GM21825 (cell line): ENCODE measurements at regions not wholly inside any gene's neighbourhood (a gene's known extent, or its start where the extent isn't known, plus 50 kb on each side); places are given as distances from the start of the nearest gene placed in this dataset.
"Not testable (repeated sequence)": the region's sequence is repeated elsewhere in the genome, so short reads cannot be mapped to it uniquely, and the experiment has no call there.

Experiments
- ATAC-seq: cut with Tn5 transposase; IDR thresholded peaks from one replicate; pipeline ENCODE4 v1.9.1; 2021; ENCODE audit warnings: mild to moderate bottlenecking, moderate library complexity; ENCODE audit not compliant: unreplicated experiment

- ATAC-seq = no peak
These were observed 432.7 kb upstream of the SMIM21 start for GRCh38 chr18:75860166-75860565.

- no peak for ATAC-seq
These were observed 432.0 kb upstream of the SMIM21 start for GRCh38 chr18:75859533-75859932.

GRCh38 chr18:75858754-75859153 is 431.3 kb upstream of the SMIM21 start:
- no peak for ATAC-seq

- no peak for ATAC-seq
These were observed 430.1 kb upstream of the SMIM21 start for GRCh38 chr18:75857558-75857957.

GRCh38 chr18:75854808-75855207 is 427.3 kb upstream of the SMIM21 start:
- no peak for ATAC-seq

GRCh38 chr18:75854174-75854573 is 426.7 kb upstream of the SMIM21 start:
- no peak for ATAC-seq

GRCh38 chr18:75846321-75846720 is 418.8 kb upstream of the SMIM21 start:
- no peak for ATAC-seq

GRCh38 chr18:75845413-75845812 is 417.9 kb upstream of the SMIM21 start:
- ATAC-seq = no peak

GRCh38 chr18:75844146-75844545 is 416.6 kb upstream of the SMIM21 start:
- no peak for ATAC-seq

GRCh38 chr18:75840131-75840530 is 412.6 kb upstream of the SMIM21 start:
- no peak for ATAC-seq

GRCh38 chr18:75839686-75840085 is 412.2 kb upstream of the SMIM21 start:
- ATAC-seq = not testable (repeated sequence)

GRCh38 chr18:75839041-75839440 is 411.5 kb upstream of the SMIM21 start:
- no peak for ATAC-seq

- ATAC-seq = no peak
These were observed 409.8 kb upstream of the SMIM21 start for GRCh38 chr18:75837316-75837715.

GRCh38 chr18:75836516-75836915 is 409.0 kb upstream of the SMIM21 start:
- ATAC-seq = no peak

GRCh38 chr18:75831960-75832359 is 404.5 kb upstream of the SMIM21 start:
- no peak for ATAC-seq

- no peak for ATAC-seq
These were observed 403.3 kb upstream of the SMIM21 start for GRCh38 chr18:75830828-75831227.

- no peak for ATAC-seq
These were observed 401.6 kb upstream of the SMIM21 start for GRCh38 chr18:75829091-75829490.

- no peak for ATAC-seq
These were observed 400.9 kb upstream of the SMIM21 start for GRCh38 chr18:75828379-75828778.

- ATAC-seq = no peak
These were observed 400.3 kb upstream of the SMIM21 start for GRCh38 chr18:75827751-75828287.

GRCh38 chr18:75824661-75825060 is 397.2 kb upstream of the SMIM21 start:
- no peak for ATAC-seq

- no peak for ATAC-seq
These were observed 396.0 kb upstream of the SMIM21 start for GRCh38 chr18:75823471-75823870.

- ATAC-seq = no peak
These were observed 390.9 kb upstream of the SMIM21 start for GRCh38 chr18:75818383-75818782.

- no peak for ATAC-seq
These were observed 388.3 kb upstream of the SMIM21 start for GRCh38 chr18:75815767-75816166.

GRCh38 chr18:75812761-75813160 is 385.3 kb upstream of the SMIM21 start:
- ATAC-seq = no peak
